GM19043 (cell line): ENCODE measurements at regions not wholly inside any gene's neighbourhood (a gene's known extent, or its start where the extent isn't known, plus 50 kb on each side); places are given as distances from the start of the nearest gene placed in this dataset.
"Not testable (repeated sequence)": the region's sequence is repeated elsewhere in the genome, so short reads cannot be mapped to it uniquely, and the experiment has no call there.

Experiments used
- ATAC-seq: cut with Tn5 transposase; IDR thresholded peaks from one replicate; pipeline ENCODE4 v1.9.1; 2021; ENCODE audit warnings: low read depth; ENCODE audit not compliant: unreplicated experiment

- no peak for ATAC-seq
These were observed 1042.9 kb downstream of the UQCRFS1 start for GRCh38 chr19:28170066-28170465.

- ATAC-seq: no peak
These were observed 1043.6 kb downstream of the UQCRFS1 start for GRCh38 chr19:28169168-28169887.

- no peak for ATAC-seq
These were observed 1044.4 kb downstream of the UQCRFS1 start for GRCh38 chr19:28168557-28168956.

GRCh38 chr19:28166025-28166424 is 1046.9 kb downstream of the UQCRFS1 start:
- no peak for ATAC-seq

GRCh38 chr19:28164214-28164613 is 1048.7 kb downstream of the UQCRFS1 start:
- ATAC-seq: no peak

- no peak for ATAC-seq
These were observed 1053.9 kb downstream of the UQCRFS1 start for GRCh38 chr19:28159065-28159464.

GRCh38 chr19:28155265-28155664 is 1057.7 kb downstream of the UQCRFS1 start:
- no peak for ATAC-seq

GRCh38 chr19:28154077-28154476 is 1058.9 kb downstream of the UQCRFS1 start:
- no peak for ATAC-seq

- no peak for ATAC-seq
These were observed 1059.8 kb downstream of the UQCRFS1 start for GRCh38 chr19:28153123-28153522.

GRCh38 chr19:28152195-28152594 is 1060.8 kb downstream of the UQCRFS1 start:
- ATAC-seq: no peak

GRCh38 chr19:28150129-28150528 is 1062.8 kb downstream of the UQCRFS1 start:
- no peak for ATAC-seq

GRCh38 chr19:28148554-28148953 is 1064.4 kb downstream of the UQCRFS1 start:
- ATAC-seq: no peak

- ATAC-seq: no peak
These were observed 1070.7 kb downstream of the UQCRFS1 start for GRCh38 chr19:28142258-28142657.

GRCh38 chr19:28140201-28140600 is 1072.8 kb downstream of the UQCRFS1 start:
- no peak for ATAC-seq

GRCh38 chr19:28137772-28138171 is 1075.2 kb downstream of the UQCRFS1 start:
- ATAC-seq: no peak

GRCh38 chr19:28136796-28137195 is 1076.2 kb downstream of the UQCRFS1 start:
- no peak for ATAC-seq

- ATAC-seq: no peak
These were observed 1077.1 kb downstream of the UQCRFS1 start for GRCh38 chr19:28135825-28136224.

GRCh38 chr19:28134311-28134710 is 1078.6 kb downstream of the UQCRFS1 start:
- no peak for ATAC-seq

GRCh38 chr19:28130881-28131280 is 1082.1 kb downstream of the UQCRFS1 start:
- not testable (repeated sequence) for ATAC-seq

- no peak for ATAC-seq
These were observed 1082.9 kb downstream of the UQCRFS1 start for GRCh38 chr19:28130066-28130511.

- ATAC-seq: no peak
These were observed 1084.6 kb downstream of the UQCRFS1 start for GRCh38 chr19:28128341-28128740.

- no peak for ATAC-seq
These were observed 1086.6 kb downstream of the UQCRFS1 start for GRCh38 chr19:28126135-28126898.
